Stimulated activated CD4-positive, alpha-beta T cell treated with anti-CD3 and anti-CD28 coated beads, TNF-alpha, amount 100 ng/mL, for 48 hours (primary cell): ENCODE measurements at regions not wholly inside any gene's neighbourhood (a gene's known extent, or its start where the extent isn't known, plus 50 kb on each side); places are given as distances from the start of the nearest gene placed in this dataset.

ENCODE experiments used
- DNase-seq, 3 donors: peaks; one replicate each; pipeline ENCODE4 v3.0.0-alpha.2; 2020; ENCODE audit warnings: low read depth in 3 of 3

DNA sequence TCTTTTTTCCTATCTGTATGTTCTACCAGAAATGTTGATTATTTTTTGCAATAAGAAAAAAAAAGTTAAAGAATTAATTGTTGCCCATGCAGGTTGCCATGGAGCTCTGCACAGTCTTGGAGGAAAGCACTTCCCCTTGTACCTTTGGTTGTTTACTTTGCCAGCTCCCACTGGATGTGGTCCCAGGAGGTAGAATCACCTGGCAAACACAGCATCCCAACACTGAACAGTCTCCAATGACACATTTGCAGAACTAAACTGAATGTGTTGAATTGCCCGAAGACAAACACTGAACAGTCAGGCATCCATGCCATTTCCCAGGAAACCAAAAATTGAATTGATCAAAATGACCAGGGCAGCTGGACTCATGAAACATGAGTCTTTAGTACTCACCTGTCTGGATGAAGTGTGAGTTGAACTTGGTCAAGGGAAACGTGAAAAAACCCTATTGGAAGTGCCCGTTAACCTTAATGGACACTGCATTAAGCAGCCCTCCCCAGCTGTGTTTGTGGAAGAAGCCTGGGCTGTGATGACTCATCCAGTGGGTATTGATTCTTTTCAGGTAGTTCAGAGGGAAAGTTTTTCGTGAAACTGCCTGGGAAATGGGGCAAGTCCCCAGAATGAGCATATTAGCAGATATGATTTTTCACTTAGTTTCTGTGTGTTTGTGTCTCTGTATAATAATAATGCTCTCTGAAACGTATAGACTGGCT is 284.7 kb upstream of the STT3B start:
- DNase-seq = no peak

DNA sequence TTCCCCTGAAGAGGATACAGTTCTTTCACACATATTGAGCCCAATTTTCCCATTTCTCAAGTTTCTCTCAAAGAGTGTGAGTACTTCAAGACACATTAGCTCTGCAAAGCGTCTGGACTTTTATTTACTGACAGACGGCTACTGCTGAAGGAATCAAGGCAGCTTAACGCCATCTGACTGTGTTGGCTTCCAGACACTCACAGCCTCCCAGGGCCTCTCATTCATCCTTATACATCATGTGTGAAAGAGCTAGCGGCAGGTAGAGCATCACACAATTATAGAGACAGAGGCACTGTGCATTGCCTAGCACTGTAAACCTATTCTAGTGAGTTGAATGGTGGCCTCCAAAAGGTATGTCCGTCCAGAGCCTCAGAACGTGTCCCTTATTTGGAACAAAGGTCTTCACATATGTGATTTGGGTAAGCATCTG is 284.1 kb upstream of the STT3B start:
- no peak for DNase-seq

DNA sequence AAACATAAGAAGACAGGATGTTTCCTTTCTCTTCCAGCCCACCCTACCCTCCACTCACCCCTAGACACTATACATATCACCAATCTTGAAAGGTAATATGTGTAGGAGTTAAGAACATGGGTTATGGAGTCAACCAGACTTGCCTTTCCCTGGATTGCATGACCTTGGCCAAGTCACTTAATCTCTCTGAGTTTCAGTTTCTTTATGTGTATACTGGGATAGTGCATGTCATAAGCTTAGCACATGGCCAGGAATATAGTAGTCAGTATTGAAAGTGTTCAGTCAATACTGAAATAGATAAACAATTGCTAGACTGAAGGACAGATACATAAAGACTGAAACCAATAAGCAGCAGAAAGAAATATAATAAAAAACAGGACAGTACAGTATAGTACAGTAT is 283.2 kb upstream of the STT3B start:
- no peak for DNase-seq

DNA sequence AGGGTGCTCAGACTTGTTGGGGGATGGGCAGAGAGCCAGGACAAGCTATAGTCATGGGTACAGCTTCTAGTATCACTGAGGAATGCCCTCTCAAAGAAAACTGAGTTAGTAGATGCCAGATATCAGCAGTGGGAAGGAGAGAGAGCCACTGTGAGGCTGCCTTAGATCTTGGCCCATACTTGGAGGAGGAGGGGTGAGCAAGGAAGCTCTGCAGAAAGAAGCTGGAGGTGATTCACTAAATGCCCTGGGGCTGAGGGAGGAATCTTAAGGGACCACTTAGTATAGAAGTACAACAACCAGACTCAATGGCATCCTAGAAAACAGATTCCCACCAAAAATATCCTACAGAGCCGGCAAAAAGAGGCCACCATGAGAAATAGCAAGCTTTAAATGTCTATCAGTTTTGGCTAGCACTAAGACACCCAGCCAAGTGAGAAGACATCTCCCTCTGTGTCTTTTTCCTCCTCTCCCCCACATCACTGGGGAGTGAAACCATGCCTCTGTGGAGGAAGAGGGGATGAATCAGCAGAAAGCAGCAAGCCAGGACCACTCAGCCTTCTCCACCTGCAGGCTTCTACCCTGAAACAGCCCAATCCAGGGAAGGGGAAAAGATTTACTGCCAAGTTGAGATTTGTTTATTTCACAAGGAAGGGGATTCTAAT is 282.5 kb upstream of the STT3B start:
- DNase-seq = no peak

DNA sequence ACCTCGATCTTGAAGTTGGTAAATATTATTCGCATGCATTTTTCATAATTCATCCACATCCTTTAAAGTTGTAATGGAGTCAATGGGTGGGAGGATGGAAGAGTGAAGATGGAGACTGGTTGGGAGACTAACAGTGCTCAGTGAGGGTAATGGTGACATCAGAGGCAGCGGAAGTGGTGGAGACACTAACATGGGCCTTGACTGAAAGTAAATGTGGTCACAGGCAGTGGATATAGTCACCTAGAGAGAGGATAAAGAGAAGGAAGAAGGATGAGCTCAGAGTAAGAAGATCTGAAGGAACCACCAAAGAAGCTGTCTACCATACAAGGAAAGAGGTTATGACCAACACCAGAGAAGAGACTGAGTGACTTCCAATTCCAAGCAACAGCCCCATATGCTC is 281.6 kb upstream of the STT3B start:
- DNase-seq = no peak

DNA sequence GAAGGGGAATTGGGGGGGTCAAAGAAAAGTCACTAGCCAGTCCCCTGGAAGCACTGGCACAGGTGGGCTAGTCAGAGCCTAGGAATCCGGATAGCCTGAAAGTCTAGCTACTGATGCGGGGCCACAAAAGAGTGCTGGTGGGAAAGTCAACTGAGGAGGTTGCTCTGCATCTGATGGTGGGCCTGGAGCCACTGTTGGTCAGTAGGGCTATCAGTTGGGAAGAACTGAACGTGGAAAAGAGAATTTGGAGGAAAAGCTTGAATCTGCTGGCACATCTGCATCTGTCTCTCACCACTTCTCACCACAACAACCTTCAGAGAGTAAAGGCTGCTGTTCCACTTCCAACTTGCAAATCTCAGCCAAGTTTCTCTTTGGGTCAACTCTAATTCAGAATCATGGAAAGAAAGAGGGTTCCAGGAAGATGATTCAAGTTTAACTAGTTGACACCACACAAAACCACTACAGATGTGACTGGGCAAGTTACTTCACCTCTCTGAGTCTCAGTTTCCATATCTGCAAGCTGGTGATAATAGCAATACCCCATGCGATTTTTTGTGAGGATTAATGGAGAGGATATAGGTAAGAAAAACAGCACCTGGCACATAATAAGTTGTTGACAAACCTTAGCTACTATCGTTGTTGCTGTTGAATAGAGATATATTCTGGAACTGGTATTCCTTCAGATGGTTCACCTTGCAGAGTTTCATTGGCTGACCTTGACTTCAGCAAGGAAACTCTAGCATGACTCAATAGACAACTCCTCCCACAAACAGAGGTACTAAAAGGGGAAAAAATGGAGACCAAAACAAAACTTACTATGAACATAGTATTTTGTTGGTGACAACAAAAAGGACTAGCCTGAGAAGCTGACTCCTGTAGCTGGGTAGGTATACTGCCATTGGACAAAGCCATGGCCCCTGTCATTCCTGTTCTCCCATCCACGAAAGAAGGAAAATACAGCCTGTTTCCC is 280.2 kb upstream of the STT3B start:
- no peak for DNase-seq

DNA sequence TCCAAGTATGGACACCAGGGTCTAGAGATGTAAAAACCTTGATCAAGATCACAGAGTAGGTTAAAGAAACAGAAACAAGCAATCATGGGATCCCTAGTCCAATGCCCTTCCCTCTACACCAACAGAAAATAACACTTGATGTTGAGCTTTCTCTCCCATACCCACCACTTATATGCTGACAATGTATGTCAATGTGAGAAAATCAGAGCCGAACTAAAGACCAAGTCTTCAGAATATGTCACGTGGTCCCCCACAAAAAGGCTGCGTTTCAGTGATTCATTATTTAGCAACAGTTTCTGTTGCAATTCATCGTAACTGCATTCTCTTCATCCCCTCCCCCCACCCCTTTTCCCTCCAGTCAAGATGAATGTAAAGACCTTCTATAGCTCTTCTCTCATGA is 278.9 kb upstream of the STT3B start:
- DNase-seq = no peak

DNA sequence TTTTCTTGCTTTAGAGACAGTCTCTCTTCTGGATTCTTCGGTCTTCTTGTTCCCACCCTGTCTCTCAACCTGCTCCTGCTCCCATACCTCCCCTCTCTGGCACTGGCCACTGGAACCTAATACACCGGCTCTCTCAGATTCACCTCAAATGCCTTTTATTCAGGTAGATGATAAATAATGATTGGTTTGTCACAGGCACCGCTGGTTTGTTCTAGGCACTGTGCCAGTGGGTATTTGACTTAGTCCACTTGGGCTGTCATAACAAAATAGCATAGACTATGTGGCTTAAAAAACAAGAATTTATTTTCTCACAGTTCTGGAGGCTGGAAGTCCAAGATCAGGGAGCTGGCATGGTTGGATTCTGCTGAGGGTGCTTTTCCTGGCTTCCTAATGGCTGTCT is 278.2 kb upstream of the STT3B start:
- no peak for DNase-seq

DNA sequence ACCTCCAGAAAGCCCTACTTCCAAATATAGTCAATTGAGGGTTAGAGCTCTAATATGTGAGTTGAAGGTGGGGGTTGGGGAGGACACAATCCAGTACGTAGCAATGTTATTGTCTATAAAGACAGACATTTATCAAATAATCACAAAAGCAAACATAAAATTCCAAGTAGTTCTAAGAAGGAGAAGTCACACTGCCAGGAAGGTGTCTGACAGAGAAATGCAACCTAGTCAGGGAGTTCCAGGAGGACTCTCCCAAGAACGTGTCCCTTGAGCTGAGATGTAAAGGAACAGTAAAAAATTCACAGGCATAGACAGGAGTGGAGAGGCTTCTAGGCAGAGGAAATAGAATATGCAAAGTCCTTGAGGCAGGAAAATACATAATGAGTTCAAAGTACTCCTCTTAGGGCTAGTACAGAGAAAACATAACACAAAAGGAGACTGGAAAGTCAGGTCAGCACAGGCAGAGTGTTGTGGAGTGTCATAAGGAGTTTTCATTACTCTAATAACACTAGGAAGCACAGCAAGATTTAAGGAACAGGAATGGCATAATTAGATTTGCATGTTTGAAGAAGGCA is 277.6 kb upstream of the STT3B start:
- no peak for DNase-seq

DNA sequence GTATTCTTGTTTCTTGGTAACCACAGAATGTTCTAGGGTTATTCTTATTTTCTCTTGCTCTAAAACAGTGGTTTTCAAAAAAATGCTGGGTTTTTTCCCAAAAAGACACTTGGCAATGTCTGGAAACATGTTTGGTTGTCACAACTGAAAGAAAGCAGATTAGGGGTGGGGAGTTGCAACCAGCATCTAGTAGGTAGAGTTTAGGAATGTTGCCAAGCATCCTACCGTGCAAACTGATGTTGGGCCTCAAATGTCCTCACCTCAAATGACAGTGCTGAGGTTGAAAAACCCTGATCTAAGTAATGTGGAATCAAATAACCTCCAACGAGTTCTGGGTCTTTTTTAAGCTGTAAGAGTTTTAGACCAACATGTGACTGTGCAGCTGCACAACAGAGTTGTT is 270.5 kb upstream of the STT3B start:
- DNase-seq = no peak

DNA sequence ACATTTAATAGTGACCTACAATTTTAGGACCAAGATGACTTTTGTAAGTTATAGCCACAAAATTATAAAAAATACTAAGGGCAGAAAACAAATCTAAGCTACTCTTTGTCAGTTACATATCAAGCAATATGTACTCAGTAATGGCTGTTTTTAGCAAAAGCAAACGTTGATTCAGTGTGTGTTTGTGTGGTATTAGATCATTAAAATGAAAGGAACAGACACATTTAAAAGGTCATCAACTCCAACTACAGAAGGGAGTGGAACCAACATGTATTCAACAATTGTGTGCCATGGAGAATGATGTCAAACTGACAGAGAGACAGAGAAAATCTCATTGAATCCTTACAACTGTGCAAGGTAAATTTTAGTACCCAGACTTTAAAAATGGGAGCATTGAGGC is 268.8 kb upstream of the STT3B start:
- no peak for DNase-seq

DNA sequence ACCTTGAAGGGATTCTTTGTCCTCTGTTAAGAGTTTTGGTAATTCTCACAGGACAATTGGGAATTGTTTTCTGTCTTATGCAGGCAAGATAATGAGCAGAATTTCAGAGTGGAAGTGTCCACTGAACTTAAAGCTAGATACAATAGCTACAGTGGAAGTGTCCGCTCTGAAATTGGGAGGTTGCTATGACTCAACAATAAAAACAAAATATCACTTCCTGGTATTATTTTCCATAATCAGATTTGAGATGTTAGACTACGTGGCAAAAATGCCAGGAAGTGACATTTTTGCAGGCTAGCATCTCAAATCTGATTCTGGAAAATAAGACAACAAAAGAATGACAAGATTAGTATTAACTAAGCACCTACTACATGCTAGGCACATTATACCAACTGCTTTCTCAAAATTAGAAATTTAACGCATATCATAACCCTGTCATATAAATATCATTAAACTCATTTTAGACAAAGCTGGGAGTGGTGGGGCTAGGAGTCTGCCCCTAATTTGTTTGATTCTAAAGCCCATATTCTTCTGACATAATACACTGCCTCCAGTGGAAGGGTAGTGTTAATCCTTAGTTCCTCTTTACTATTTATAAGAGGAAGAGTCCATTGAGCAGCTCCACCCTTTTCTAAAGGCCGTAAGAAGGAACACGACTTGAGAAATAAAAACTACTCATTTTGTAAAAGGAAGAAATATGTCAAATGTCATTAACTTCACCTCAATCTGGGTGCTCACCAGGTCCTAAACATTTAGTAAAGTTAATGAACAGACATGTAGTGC is 266.9 kb upstream of the STT3B start:
- no peak for DNase-seq

DNA sequence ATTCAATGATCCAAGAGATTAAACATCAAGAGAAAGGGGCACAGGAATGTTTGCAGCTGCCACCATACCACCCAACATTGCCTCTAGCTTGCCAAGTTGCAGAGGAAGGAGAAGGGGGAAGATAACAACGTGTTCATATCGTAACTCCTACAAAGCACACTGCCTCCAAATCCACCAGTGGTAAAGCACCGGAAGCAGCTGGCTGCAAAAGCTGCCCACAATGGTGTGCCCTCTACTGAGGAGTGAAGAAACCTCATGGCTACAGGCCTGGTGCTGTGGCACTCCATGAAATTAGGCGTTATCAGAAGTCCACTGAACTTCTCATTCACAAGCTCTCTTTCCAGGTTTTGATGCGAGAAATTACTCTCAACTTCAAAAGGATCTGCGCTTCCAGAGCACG is 263.9 kb upstream of the STT3B start:
- DNase-seq = no peak

DNA sequence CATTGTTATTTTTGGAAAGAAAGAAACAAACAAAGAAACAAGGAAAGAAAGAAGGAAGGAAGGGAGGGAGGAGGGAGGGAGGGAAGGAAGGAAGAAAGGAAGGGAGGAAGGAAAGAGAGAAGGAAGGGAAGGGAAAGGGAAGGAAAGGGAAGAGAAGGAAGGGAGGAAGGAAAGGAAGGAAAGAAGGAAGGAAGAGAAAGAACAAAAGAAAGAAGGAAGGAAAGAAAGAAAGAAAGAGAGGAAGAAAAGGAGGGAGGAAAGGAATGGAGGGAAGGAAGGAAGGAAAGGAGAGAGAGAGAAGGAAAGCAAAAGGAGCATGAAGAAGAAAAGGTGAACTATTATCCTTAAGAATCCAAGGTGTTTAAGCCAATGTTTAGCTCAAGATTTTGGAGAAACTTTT is 262.7 kb upstream of the STT3B start:
- DNase-seq = no peak

DNA sequence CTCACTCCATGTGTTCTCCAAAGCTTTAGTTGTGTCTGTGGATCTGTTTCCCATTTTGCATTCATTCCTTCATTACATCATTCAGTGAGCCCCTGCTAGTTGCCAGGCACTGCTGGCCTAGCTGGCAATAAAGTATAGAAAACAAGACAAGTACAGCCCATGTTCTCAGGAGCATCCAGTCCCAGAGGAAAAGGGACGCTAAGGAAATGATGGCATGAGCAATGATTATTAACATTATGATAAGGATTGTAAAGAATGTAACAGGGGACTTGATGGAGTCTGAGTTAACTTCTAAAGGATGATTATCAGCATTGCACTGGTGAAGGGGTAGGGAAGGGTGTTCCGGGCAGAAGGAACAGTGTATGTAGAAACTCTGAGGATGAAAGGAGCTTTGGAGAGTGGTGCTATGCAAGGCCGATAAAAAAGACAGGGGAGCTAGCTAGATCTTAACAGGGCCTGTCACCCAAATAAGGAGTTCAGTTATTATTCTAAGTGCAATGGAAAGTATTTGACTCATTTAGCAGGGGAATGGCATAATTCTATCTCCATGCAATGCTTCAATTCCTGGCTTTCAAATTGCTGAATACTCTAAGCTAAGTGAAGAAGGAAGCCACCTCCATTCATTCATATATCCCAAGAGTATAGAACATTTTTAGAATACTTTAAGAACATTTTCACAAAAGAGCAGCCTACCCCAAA is 258.2 kb upstream of the STT3B start:
- no peak for DNase-seq

DNA sequence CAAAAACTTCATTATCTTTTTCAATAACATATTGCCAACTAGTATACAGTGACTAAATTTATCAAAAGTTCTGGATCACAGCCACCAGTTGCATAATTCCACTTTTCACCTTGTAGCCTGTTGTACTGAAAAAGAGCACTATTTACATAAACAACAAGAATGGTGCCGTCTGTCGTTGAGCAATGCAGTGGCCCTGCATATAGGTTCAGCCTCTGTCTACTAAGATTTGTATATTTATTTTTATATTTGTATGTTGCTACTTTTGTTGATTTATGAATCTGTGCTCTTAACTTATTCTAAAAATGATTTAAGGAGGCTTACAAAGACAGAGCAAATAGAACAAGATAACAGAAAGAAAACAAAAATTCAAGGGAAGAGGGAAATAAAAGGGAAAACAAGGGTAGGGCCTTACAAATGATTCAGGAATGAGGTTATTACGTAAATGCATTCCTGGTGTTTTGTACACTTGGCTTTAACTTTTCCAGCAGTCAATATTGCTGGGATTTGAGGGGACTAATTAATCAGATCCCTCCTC is 257.6 kb upstream of the STT3B start:
- DNase-seq = no peak

DNA sequence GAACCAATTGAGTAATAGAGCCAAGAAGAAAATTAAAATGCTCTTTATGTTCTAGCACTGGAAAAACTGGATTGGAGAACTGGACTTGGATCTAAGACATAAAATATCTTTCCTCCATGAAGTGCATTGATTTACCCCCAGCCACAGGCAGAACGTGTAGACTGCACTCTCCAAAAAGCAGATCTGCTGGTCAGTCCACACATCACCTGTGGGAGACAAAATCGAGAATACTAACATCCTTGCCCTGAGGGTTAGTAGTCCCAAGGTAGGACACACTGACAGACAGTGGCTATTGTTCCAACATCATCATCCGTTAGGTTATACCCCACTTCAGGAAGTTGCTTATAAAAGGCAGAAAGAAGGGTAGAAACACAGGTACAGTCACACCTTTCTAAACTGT is 257.1 kb upstream of the STT3B start:
- no peak for DNase-seq

DNA sequence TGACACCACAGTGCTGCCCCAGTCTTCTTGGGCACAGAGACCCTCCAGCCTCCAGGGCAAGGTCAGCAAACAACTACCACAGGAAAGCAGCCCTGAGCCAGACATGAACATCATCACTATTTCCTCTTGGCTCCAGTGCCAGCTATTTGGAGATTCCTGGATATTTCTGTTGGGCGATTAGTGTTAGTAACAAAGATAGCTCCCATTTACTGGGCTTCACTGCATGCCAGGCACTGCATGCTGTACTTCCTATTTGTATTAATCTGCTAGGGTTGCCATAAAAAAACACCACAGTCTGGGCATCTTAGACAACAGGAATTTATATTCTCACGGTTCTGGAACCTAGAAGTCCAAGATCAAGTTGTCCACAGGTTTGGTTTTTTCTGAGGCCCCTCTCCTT is 255.1 kb upstream of the STT3B start:
- no peak for DNase-seq

DNA sequence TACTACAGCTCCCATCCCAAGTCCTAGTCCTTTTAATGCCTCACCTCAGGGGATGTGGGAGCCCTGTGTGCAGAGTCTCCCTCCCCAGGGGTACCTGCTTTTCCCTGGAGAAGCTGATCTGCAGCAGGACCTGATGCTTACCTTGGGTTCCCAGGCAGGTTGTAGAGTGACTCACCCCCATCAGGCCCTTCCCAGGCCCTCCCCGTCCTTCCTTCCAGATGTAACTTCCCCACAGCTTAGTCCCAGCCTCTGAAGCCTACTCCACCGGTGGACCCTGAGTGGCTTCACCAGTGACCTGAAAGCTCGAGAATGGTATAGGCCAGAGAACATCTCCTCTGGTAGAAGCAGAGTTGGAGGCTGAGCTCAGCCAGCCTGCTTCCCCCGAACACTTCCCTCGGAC is 254.2 kb upstream of the STT3B start:
- DNase-seq = no peak

DNA sequence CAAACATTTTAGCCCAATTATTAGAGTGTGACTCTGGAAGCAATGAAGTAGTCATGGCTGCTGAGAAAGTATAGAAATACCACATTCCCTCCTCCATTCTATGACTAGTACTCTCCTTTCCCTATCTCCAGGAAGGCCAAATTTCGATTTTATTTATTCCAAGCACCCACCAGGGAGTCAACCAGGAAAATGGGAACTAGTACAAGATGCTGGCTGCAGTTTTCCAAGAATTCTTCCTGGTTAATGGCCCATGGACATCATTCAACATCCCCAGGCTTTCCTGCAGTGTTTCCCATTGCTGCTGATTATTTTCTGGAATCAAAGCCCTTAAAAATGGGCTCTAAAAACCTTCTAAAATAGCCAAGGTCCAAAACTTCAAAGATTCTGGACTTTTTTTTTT is 247.9 kb upstream of the STT3B start:
- no peak for DNase-seq
